ENCODE measurements at regions not wholly inside any gene's neighbourhood (a gene's known extent, or its start where the extent isn't known, plus 50 kb on each side); places are given as distances from the start of the nearest gene placed in this dataset.
"Not testable (repeated sequence)": the region's sequence is repeated elsewhere in the genome, so short reads cannot be mapped to it uniquely, and the experiment has no call there.

DNA sequence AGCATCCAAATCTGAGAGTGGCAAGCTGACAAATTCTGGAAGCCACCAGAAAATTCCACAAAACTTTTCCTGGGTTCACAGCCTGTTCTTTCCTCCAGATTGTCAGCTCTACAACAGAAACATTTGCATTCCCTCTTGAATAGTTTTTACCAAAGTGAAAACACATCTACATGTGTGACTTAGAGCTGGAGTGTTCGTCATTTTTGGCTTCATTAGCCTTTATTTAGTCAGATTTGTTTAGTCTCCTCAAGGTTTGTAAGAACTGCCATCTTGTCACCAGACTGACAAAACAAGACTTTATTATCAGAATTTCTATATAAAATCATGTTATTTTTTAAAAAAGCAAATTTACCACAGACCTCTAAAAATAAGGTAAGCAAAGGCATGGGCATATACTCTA, 347.3 kb downstream of the TRIM36 start:
- Mint-ChIP-seq H3K4me3 (no peak overlapping the region), H3K36me3 (ENCODE audit: low read depth) (no peaks in the 10 kb centered on the region), H3K27ac (no peak overlapping the region), H3K27me3 (no peaks in the 10 kb centered on the region), H3K4me1 (ENCODE audit: low read depth) (no peaks in the 10 kb centered on the region), H3K9me3 (peaks cover 8% of the 10 kb centered on the region)

DNA sequence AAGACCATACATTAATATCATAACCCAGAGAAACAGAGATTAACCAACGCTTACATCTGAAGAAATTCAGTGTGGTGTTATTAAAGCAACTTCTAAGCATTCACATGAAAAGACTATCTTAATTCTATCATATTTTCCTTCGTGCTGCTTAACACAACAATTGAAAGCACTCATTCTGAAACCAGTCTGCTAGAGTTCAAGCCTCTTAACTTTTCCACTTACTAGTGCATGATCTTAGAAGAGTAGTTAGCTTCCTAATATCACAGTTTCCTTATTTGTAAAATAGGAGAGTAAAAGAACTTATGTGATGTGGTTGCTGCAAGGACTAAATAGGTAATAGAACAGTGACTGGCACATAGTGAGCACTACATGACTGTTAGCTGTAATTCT, 379.3 kb downstream of the TRIM36 start:
- no peak overlapping the region for H3K27ac Mint-ChIP-seq
- H3K36me3 Mint-ChIP-seq (ENCODE audit: low read depth), result no peaks in the 10 kb centered on the region
- H3K9me3 Mint-ChIP-seq, result no peaks in the 10 kb centered on the region
- no peak overlapping the region for H3K4me3 Mint-ChIP-seq
- no peaks in the 10 kb centered on the region for H3K27me3 Mint-ChIP-seq
- no peaks in the 10 kb centered on the region for H3K4me1 Mint-ChIP-seq (ENCODE audit: low read depth)

- Mint-ChIP-seq H3K4me1 (ENCODE audit: low read depth) (no peaks in the 10 kb centered on the region), H3K9me3 (no peaks in the 10 kb centered on the region), H3K4me3 (no peak overlapping the region), H3K27ac (no peak overlapping the region), H3K27me3 (no peaks in the 10 kb centered on the region), H3K36me3 (ENCODE audit: low read depth) (no peaks in the 10 kb centered on the region)
Observed at GRCh38 chr5:114789773-114790402, 379.8 kb downstream of the TRIM36 start.

- Mint-ChIP-seq H3K27me3 (no peaks in the 10 kb centered on the region), H3K4me3 (no peak overlapping the region), H3K9me3 (no peaks in the 10 kb centered on the region), H3K36me3 (ENCODE audit: low read depth) (no peaks in the 10 kb centered on the region), H3K27ac (no peak overlapping the region), H3K4me1 (ENCODE audit: low read depth) (no peaks in the 10 kb centered on the region)
Observed at GRCh38 chr5:114782869-114783268, 386.8 kb downstream of the TRIM36 start.

DNA sequence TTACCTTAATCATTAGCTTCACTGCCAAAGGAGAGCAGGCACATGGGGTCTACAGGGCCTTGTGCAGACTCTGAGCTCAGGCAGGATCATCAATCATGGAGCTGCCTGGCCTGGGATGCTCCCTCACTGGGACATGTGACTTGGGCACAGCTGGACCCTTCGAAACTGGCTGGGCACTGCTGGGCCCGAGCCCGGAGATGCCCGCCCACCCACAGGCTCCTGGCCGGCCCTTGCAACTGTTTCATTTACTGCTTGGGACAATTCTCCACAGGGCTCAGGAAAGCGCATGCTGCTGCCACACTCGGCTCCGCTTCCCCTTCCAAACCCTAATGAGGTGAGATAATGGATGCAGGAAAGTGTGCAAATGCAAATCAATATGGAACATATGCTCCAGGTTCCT, 387.5 kb downstream of the TRIM36 start:
- Mint-ChIP-seq H3K9me3 (no peaks in the 10 kb centered on the region), H3K4me1 (ENCODE audit: low read depth) (no peaks in the 10 kb centered on the region), H3K27ac (no peak overlapping the region), H3K36me3 (ENCODE audit: low read depth) (no peaks in the 10 kb centered on the region), H3K4me3 (no peak overlapping the region), H3K27me3 (no peaks in the 10 kb centered on the region)

DNA sequence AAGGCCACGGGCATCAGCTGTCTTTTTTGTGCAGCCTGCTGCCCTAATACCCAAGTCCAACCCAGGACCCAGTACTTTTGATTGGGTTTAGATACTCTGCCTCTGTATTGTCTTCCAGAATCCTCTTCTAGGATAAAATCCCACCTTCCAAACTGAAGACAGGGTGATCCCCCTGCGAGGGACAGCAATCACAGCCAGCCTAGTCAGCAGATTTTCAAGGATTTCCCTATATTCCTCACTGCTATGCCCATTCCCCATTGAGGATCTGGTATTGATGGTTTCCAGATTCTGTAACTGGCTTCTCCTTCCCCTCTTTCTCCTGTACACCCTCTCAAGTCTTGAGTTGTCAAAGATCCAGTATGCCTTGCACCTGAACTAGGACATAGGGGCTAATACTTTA, 389.4 kb downstream of the TRIM36 start:
- Mint-ChIP-seq H3K4me1 (ENCODE audit: low read depth) (no peaks in the 10 kb centered on the region), H3K27me3 (no peaks in the 10 kb centered on the region), H3K4me3 (no peak overlapping the region), H3K27ac (no peak overlapping the region), H3K36me3 (ENCODE audit: low read depth) (no peaks in the 10 kb centered on the region), H3K9me3 (no peaks in the 10 kb centered on the region)

DNA sequence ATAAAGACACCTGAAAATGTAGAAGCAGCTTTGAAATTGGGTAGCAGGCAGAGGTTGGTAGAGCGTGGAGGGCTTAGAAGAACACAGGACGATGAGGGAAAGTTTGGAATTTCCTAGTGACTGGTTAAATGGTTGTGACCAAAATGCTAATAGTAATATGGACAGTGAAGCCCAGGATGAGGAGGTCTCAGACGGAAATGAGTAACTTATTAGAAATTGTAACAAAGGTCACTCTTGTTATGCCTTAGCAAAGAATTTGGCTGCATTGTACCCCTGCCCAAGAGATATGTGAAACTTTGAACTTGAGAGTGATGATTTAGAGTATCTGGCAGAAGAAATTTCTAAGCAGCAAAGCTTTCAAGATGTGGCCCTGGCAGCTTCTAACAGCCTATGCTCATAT, 382.5 kb downstream of the KCNN2 start:
- no peaks in the 10 kb centered on the region for H3K4me1 Mint-ChIP-seq (ENCODE audit: low read depth)

GRCh38 chr5:114734238-114734637, 372.4 kb downstream of the KCNN2 start:
- peaks cover 15% of the 10 kb centered on the region for H3K9me3 Mint-ChIP-seq
- no peak overlapping the region for H3K4me3 Mint-ChIP-seq
- H3K36me3 Mint-ChIP-seq (ENCODE audit: low read depth), result no peaks in the 10 kb centered on the region
- H3K27ac Mint-ChIP-seq, result no peak overlapping the region
- H3K4me1 Mint-ChIP-seq (ENCODE audit: low read depth), result no peaks in the 10 kb centered on the region
- no peaks in the 10 kb centered on the region for H3K27me3 Mint-ChIP-seq

More for the DNA sequence above, 382.5 kb downstream of the KCNN2 start:
- Mint-ChIP-seq H3K36me3 (ENCODE audit: low read depth) (no peaks in the 10 kb centered on the region), H3K9me3 (no peaks in the 10 kb centered on the region), H3K27me3 (no peaks in the 10 kb centered on the region), H3K27ac (no peak overlapping the region), H3K4me3 (no peak overlapping the region)

DNA sequence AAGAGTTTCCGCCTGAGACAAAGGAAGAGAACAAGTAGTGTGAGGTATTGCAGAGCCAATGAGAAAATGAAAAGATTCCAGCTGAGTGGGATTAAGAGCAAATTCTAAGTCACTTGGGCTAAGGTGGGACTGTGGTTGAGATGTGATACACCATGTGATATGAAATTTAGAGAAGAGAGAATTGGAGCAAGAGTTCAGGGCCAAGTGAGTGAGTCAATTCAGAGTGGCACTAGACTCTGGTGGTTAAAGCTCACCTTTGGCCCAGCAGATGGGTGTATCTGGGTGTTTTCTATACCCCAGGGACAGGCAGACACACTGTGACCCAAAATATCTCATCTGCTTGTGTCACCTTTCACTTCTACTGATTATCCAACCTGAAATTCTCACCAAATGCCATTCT, 368.1 kb downstream of the KCNN2 start:
- H3K9me3 Mint-ChIP-seq, result peaks cover 11% of the 10 kb centered on the region
- no peaks in the 10 kb centered on the region for H3K36me3 Mint-ChIP-seq (ENCODE audit: low read depth)
- H3K27ac Mint-ChIP-seq, result no peak overlapping the region
- no peak overlapping the region for H3K4me3 Mint-ChIP-seq
- H3K4me1 Mint-ChIP-seq (ENCODE audit: low read depth), result no peaks in the 10 kb centered on the region
- no peaks in the 10 kb centered on the region for H3K27me3 Mint-ChIP-seq

DNA sequence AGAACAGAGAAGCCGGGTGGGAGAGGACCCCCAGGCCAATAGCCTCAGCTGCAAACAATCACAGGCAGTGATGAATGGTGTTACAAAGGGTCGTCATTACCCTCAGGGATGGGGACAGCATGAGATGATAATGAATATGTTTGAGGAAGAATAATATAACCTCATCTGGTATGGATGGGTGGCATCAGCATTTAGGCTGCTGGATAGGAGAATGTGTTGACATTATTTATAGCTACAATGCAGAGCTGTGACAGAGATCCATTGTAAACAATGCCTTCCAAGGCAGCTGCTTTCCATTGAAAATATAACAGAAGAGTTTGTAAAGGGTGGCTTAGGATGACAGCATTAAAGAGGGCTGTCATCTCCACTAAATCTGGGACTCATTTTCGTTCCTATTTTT, 365.5 kb downstream of the KCNN2 start:
- H3K9me3 Mint-ChIP-seq, result peaks cover 11% of the 10 kb centered on the region
- no peaks in the 10 kb centered on the region for H3K36me3 Mint-ChIP-seq (ENCODE audit: low read depth)
- no peaks in the 10 kb centered on the region for H3K27me3 Mint-ChIP-seq

DNA sequence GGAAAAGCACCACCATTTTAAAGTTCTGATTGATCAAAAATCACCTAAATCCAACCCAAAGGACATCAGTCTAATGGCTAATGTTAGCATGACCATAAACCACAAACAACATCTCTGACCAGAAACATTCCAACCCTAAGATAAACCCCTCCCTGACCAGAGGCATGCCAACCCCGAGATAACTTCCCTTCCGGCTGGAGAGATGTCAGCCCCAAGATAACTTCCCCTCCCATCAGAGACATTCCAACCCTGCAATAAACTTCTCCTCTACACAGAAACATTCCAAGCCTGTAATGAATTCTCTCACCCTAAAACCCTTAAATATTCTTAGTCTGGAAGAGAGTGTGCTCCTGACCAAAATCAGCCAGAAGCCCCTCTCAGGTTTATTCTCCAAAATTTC, 364.3 kb downstream of the KCNN2 start:
- peaks cover 7% of the 10 kb centered on the region for H3K9me3 Mint-ChIP-seq

More for the DNA sequence above, 365.5 kb downstream of the KCNN2 start:
- no peak overlapping the region for H3K4me3 Mint-ChIP-seq
- H3K27ac Mint-ChIP-seq, result no peak overlapping the region
- H3K4me1 Mint-ChIP-seq (ENCODE audit: low read depth), result no peaks in the 10 kb centered on the region

GRCh38 chr5:114719268-114719667, 357.4 kb downstream of the KCNN2 start:
- Mint-ChIP-seq H3K4me3 (no peak overlapping the region), H3K9me3 (peaks cover 5% of the 10 kb centered on the region), H3K36me3 (ENCODE audit: low read depth) (no peaks in the 10 kb centered on the region), H3K4me1 (ENCODE audit: low read depth) (no peaks in the 10 kb centered on the region), H3K27ac (no peak overlapping the region), H3K27me3 (no peaks in the 10 kb centered on the region)

More for the DNA sequence above, 364.3 kb downstream of the KCNN2 start:
- no peaks in the 10 kb centered on the region for H3K36me3 Mint-ChIP-seq (ENCODE audit: low read depth)
- no peak overlapping the region for H3K27ac Mint-ChIP-seq
- H3K4me3 Mint-ChIP-seq, result no peak overlapping the region
- no peaks in the 10 kb centered on the region for H3K4me1 Mint-ChIP-seq (ENCODE audit: low read depth)
- no peaks in the 10 kb centered on the region for H3K27me3 Mint-ChIP-seq

GRCh38 chr5:114716955-114717354, 355.1 kb downstream of the KCNN2 start:
- H3K27me3 Mint-ChIP-seq, result no peaks in the 10 kb centered on the region
- H3K9me3 Mint-ChIP-seq, result peaks cover 5% of the 10 kb centered on the region
- no peaks in the 10 kb centered on the region for H3K36me3 Mint-ChIP-seq (ENCODE audit: low read depth)
- no peaks in the 10 kb centered on the region for H3K4me1 Mint-ChIP-seq (ENCODE audit: low read depth)
- H3K4me3 Mint-ChIP-seq, result no peak overlapping the region
- no peak overlapping the region for H3K27ac Mint-ChIP-seq

GRCh38 chr5:114704225-114704893, 342.5 kb downstream of the KCNN2 start:
- H3K36me3 Mint-ChIP-seq (ENCODE audit: low read depth); H3K4me3 Mint-ChIP-seq; H3K4me1 Mint-ChIP-seq (ENCODE audit: low read depth); H3K9me3 Mint-ChIP-seq; H3K27me3 Mint-ChIP-seq; H3K27ac Mint-ChIP-seq: not testable (repeated sequence)

DNA sequence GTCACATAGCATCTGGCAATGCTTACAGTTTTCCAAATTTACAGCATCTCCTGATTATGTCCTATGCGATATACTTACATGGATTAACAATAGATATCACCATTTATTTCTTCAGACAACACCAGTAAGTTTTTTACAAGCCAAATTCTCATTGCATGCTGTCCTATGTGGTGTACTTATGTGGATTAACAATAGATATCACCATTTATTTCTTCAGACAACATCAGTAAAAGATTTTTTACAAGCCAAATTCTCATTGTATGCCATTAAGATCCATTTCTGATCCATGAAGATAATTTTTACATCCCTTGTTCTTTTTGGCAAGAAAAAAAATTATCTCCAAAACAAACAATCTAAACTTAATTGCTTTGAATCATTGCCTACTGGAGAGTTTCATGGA, 340.9 kb downstream of the KCNN2 start:
- Mint-ChIP-seq H3K36me3 (ENCODE audit: low read depth) (no peaks in the 10 kb centered on the region), H3K27me3 (no peaks in the 10 kb centered on the region), H3K9me3 (peaks cover 4% of the 10 kb centered on the region), H3K27ac (no peak overlapping the region), H3K4me3 (no peak overlapping the region), H3K4me1 (ENCODE audit: low read depth) (no peaks in the 10 kb centered on the region)

GRCh38 chr5:114702136-114702535, 340.3 kb downstream of the KCNN2 start:
- no peak overlapping the region for H3K27ac Mint-ChIP-seq
- H3K36me3 Mint-ChIP-seq (ENCODE audit: low read depth), result no peaks in the 10 kb centered on the region
- no peaks in the 10 kb centered on the region for H3K27me3 Mint-ChIP-seq
- no peak overlapping the region for H3K4me3 Mint-ChIP-seq
- no peaks in the 10 kb centered on the region for H3K4me1 Mint-ChIP-seq (ENCODE audit: low read depth)
- H3K9me3 Mint-ChIP-seq, result peaks cover 4% of the 10 kb centered on the region

All from stimulated activated naive CD8-positive, alpha-beta T cell treated with anti-CD3 and anti-CD28 coated beads, Interleukin-15, Interleukin-2, amounts not matched to agents 100 ng/mL and 50 ng/mL, for 24 hours (primary cell).